HEK293 (cell line): ENCODE measurements at regions not wholly inside any gene's neighbourhood (a gene's known extent, or its start where the extent isn't known, plus 50 kb on each side); places are given as distances from the start of the nearest gene placed in this dataset.

Experiments
- GFI1B ChIP-seq: fragments of 450-650 bp; formaldehyde crosslinking; IDR thresholded peaks from 2 replicates; pipeline ENCODE4 v1.5.1; 2016; ENCODE audit warnings: missing biosample characterization, missing genetic modification characterization
- GLI2 ChIP-seq: fragments of 450-650 bp; formaldehyde crosslinking; IDR thresholded peaks from 2 replicates; pipeline ENCODE4; 2017; ENCODE audit warnings: missing biosample characterization, missing genetic modification characterization, low read depth, borderline replicate concordance
- GLIS1 ChIP-seq: fragments of 450-650 bp; formaldehyde crosslinking; IDR thresholded peaks from 2 replicates; pipeline ENCODE4 v1.5.1; 2016; ENCODE audit warnings: missing biosample characterization, missing genetic modification characterization
- IKZF3 ChIP-seq: fragments of 450-650 bp; IDR thresholded peaks from 2 replicates; pipeline ENCODE4 v1.5.0; 2018; ENCODE audit warnings: missing biosample characterization, mild to moderate bottlenecking, missing genetic modification characterization, moderate library complexity
- KLF10 ChIP-seq: fragments of 450-650 bp; IDR thresholded peaks from 2 replicates; pipeline ENCODE4 v1.5.1; 2018; ENCODE audit warnings: missing biosample characterization, mild to moderate bottlenecking, missing genetic modification characterization
- KLF9 ChIP-seq: fragments of 450-650 bp; formaldehyde crosslinking; IDR thresholded peaks from 2 replicates; pipeline ENCODE4 v1.5.1; 2016; ENCODE audit warnings: missing biosample characterization, missing genetic modification characterization, low read depth
- MEIS1 ChIP-seq: sonication (generic); formaldehyde crosslinking; IDR thresholded peaks from 2 replicates; pipeline ENCODE4 v1.8.1; 2022; ENCODE audit warnings: missing genetic modification reagents, mild to moderate bottlenecking, borderline replicate concordance
- OVOL3 ChIP-seq: fragments of 450-650 bp; formaldehyde crosslinking; IDR thresholded peaks from 2 replicates; pipeline ENCODE4 v1.5.1; 2016; ENCODE audit warnings: missing biosample characterization, missing genetic modification characterization
- SP7 ChIP-seq: fragments of 450-650 bp; formaldehyde crosslinking; IDR thresholded peaks from 2 replicates; pipeline ENCODE4 v1.5.1; 2016; ENCODE audit warnings: missing biosample characterization, missing genetic modification characterization
- TRIM28 ChIP-seq: IDR thresholded peaks from 2 replicates; pipeline ENCODE4 v1.6.1; 2011; ENCODE audit warnings: low read length, control low read depth, borderline replicate concordance
- ZBTB7A ChIP-seq: fragments of 450-650 bp; formaldehyde crosslinking; IDR thresholded peaks from 2 replicates; pipeline ENCODE4 v1.5.1; 2016; ENCODE audit warnings: low read depth, missing biosample characterization, missing genetic modification characterization
- ZIC2 ChIP-seq: fragments of 450-650 bp; formaldehyde crosslinking; IDR thresholded peaks from 2 replicates; pipeline ENCODE4 v1.5.1; 2016; ENCODE audit warnings: missing biosample characterization, missing genetic modification characterization
- ZNF140 ChIP-seq: fragments of 450-650 bp; formaldehyde crosslinking; IDR thresholded peaks from 2 replicates; pipeline ENCODE4 v1.5.1; 2016; ENCODE audit warnings: missing biosample characterization, missing genetic modification characterization
- ZNF2 ChIP-seq: fragments of 450-650 bp; formaldehyde crosslinking; IDR thresholded peaks from 2 replicates; pipeline ENCODE4 v1.5.1; 2016; ENCODE audit warnings: missing biosample characterization, missing genetic modification characterization
- ZNF239 ChIP-seq: fragments of 450-650 bp; formaldehyde crosslinking; IDR thresholded peaks from 2 replicates; pipeline ENCODE4 v1.5.1; 2016; ENCODE audit warnings: missing biosample characterization, missing genetic modification characterization
- ZNF394 ChIP-seq: fragments of 450-650 bp; formaldehyde crosslinking; IDR thresholded peaks from 2 replicates; pipeline ENCODE4 v1.5.1; 2016; ENCODE audit warnings: missing biosample characterization, missing genetic modification characterization, mild to moderate bottlenecking, moderate library complexity, borderline replicate concordance
- ZNF449 ChIP-seq: fragments of 450-650 bp; formaldehyde crosslinking; IDR thresholded peaks from 2 replicates; pipeline ENCODE4 v1.5.1; 2017; ENCODE audit warnings: missing biosample characterization, mild to moderate bottlenecking, missing genetic modification characterization, moderate library complexity
- ZNF501 ChIP-seq: fragments of 450-650 bp; formaldehyde crosslinking; IDR thresholded peaks from 2 replicates; pipeline ENCODE4 v1.5.1; 2016; ENCODE audit warnings: missing biosample characterization, missing genetic modification characterization
- ZNF629 ChIP-seq: fragments of 450-650 bp; formaldehyde crosslinking; IDR thresholded peaks from 2 replicates; pipeline ENCODE4 v1.5.1; 2017; ENCODE audit warnings: missing biosample characterization, missing genetic modification characterization
- ZNF792 ChIP-seq: fragments of 450-650 bp; formaldehyde crosslinking; IDR thresholded peaks from 2 replicates; pipeline ENCODE4 v1.5.1; 2016; ENCODE audit warnings: missing biosample characterization, missing genetic modification characterization
- ZXDB ChIP-seq: fragments of 450-650 bp; formaldehyde crosslinking; IDR thresholded peaks from 2 replicates; pipeline ENCODE4 v1.5.1; 2016; ENCODE audit warnings: missing biosample characterization, missing genetic modification characterization
- TF ChIP-seq, protein P1 (sequence below): fragments of 450-650 bp; formaldehyde crosslinking; IDR thresholded peaks from 2 replicates; pipeline ENCODE4 v1.5.1; 2016; ENCODE audit warnings: missing biosample characterization, missing genetic modification characterization
- TF ChIP-seq, protein P2 (sequence below): fragments of 450-650 bp; formaldehyde crosslinking; IDR thresholded peaks from 2 replicates; pipeline ENCODE4 v1.5.1; 2017; ENCODE audit warnings: missing biosample characterization, missing genetic modification characterization
- TF ChIP-seq, protein P3 (sequence below): fragments of 450-650 bp; formaldehyde crosslinking; IDR thresholded peaks from 2 replicates; pipeline ENCODE4 v1.5.1; 2016; ENCODE audit warnings: missing biosample characterization, missing genetic modification characterization
- TF ChIP-seq, protein P4 (sequence below): fragments of 450-650 bp; formaldehyde crosslinking; IDR thresholded peaks from 2 replicates; pipeline ENCODE4 v1.5.1; 2016; ENCODE audit warnings: missing biosample characterization, missing genetic modification characterization
- TF ChIP-seq, protein P5 (sequence below): fragments of 450-650 bp; formaldehyde crosslinking; IDR thresholded peaks from 2 replicates; pipeline ENCODE4 v1.5.1; 2017; ENCODE audit warnings: missing biosample characterization, missing genetic modification characterization
- TF ChIP-seq, protein P6 (sequence below): fragments of 450-650 bp; IDR thresholded peaks from 2 replicates; pipeline ENCODE4 v1.5.1; 2018; ENCODE audit warnings: missing biosample characterization, mild to moderate bottlenecking, missing genetic modification characterization
- TF ChIP-seq, protein P7 (sequence below): fragments of 450-650 bp; formaldehyde crosslinking; IDR thresholded peaks from 2 replicates; pipeline ENCODE4 v1.5.1; 2016; ENCODE audit warnings: missing biosample characterization, missing genetic modification characterization

- TF ChIP-seq, protein P1, sequence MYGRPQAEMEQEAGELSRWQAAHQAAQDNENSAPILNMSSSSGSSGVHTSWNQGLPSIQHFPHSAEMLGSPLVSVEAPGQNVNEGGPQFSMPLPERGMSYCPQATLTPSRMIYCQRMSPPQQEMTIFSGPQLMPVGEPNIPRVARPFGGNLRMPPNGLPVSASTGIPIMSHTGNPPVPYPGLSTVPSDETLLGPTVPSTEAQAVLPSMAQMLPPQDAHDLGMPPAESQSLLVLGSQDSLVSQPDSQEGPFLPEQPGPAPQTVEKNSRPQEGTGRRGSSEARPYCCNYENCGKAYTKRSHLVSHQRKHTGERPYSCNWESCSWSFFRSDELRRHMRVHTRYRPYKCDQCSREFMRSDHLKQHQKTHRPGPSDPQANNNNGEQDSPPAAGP (tag by site-specific recombination) = no peak
- TF ChIP-seq, protein P2, sequence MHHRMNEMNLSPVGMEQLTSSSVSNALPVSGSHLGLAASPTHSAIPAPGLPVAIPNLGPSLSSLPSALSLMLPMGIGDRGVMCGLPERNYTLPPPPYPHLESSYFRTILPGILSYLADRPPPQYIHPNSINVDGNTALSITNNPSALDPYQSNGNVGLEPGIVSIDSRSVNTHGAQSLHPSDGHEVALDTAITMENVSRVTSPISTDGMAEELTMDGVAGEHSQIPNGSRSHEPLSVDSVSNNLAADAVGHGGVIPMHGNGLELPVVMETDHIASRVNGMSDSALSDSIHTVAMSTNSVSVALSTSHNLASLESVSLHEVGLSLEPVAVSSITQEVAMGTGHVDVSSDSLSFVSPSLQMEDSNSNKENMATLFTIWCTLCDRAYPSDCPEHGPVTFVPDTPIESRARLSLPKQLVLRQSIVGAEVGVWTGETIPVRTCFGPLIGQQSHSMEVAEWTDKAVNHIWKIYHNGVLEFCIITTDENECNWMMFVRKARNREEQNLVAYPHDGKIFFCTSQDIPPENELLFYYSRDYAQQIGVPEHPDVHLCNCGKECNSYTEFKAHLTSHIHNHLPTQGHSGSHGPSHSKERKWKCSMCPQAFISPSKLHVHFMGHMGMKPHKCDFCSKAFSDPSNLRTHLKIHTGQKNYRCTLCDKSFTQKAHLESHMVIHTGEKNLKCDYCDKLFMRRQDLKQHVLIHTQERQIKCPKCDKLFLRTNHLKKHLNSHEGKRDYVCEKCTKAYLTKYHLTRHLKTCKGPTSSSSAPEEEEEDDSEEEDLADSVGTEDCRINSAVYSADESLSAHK (tag by site-specific recombination) = peak; percentile 82
- TF ChIP-seq, protein P3, sequence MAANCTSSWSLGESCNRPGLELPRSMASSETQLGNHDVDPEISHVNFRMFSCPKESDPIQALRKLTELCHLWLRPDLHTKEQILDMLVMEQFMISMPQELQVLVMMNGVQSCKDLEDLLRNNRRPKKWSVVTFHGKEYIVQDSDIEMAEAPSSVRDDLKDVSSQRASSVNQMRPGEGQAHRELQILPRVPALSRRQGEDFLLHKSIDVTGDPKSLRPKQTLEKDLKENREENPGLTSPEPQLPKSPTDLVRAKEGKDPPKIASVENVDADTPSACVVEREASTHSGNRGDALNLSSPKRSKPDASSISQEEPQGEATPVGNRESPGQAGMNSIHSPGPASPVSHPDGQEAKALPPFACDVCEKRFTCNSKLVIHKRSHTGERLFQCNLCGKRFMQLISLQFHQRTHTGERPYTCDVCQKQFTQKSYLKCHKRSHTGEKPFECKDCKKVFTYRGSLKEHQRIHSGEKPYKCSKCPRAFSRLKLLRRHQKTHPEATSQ (tag by site-specific recombination) = no peak
- TF ChIP-seq, protein P4, sequence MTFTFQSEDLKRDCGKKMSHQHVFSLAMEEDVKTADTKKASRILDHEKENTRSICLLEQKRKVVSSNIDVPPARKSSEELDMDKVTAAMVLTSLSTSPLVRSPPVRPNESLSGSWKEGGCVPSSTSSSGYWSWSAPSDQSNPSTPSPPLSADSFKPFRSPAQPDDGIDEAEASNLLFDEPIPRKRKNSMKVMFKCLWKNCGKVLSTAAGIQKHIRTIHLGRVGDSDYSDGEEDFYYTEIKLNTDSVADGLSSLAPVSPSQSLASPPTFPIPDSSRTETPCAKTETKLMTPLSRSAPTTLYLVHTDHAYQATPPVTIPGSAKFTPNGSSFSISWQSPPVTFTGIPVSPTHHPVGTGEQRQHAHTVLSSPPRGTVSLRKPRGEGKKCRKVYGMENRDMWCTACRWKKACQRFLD = no peak
- TF ChIP-seq MEIS1 (CRISPR knock-in tag) = no peak
- 0 out of 2 replicates have a peak, but pooled peaks have one; percentile 31 for TF ChIP-seq ZNF449 (tag by site-specific recombination)
- no peak for TF ChIP-seq ZBTB7A (tag by site-specific recombination)
- TF ChIP-seq OVOL3 (tag by site-specific recombination) = peak; percentile 66; the same call in 1 of the 2 replicates
- TF ChIP-seq IKZF3 (tag by site-specific recombination) = peak; percentile 91
- no peak for TF ChIP-seq ZNF140 (tag by site-specific recombination)
- TF ChIP-seq ZXDB (tag by site-specific recombination) = peak; percentile 88
- TF ChIP-seq ZNF239 (tag by site-specific recombination) = no peak
- peak; percentile 58; the same call in 1 of the 2 replicates for TF ChIP-seq KLF10 (tag by site-specific recombination)
- TF ChIP-seq ZNF792 (tag by site-specific recombination) = no peak
- TF ChIP-seq, protein P5, sequence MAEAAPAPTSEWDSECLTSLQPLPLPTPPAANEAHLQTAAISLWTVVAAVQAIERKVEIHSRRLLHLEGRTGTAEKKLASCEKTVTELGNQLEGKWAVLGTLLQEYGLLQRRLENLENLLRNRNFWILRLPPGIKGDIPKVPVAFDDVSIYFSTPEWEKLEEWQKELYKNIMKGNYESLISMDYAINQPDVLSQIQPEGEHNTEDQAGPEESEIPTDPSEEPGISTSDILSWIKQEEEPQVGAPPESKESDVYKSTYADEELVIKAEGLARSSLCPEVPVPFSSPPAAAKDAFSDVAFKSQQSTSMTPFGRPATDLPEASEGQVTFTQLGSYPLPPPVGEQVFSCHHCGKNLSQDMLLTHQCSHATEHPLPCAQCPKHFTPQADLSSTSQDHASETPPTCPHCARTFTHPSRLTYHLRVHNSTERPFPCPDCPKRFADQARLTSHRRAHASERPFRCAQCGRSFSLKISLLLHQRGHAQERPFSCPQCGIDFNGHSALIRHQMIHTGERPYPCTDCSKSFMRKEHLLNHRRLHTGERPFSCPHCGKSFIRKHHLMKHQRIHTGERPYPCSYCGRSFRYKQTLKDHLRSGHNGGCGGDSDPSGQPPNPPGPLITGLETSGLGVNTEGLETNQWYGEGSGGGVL (tag by site-specific recombination) = 0 out of 2 replicates have a peak, but pooled peaks have one; percentile 18
- TF ChIP-seq ZNF2 (tag by site-specific recombination) = 0 out of 2 replicates have a peak, but pooled peaks have one; percentile 34
- TF ChIP-seq KLF9 = peak; percentile 15; the same call in 1 of the 2 replicates
- TF ChIP-seq ZNF629 (tag by site-specific recombination) = peak; percentile 74
- peak; percentile 97 for TF ChIP-seq SP7 (tag by site-specific recombination)
- TF ChIP-seq GFI1B = 0 out of 2 replicates have a peak, but pooled peaks have one; percentile 48
- peak; percentile 64 for TF ChIP-seq GLIS1
- peak; percentile 91 for TF ChIP-seq TRIM28
- 0 out of 2 replicates have a peak, but pooled peaks have one; percentile 21 for TF ChIP-seq GLI2 (tag by site-specific recombination)
- peak; percentile 45; the same call in 1 of the 2 replicates for TF ChIP-seq ZNF394 (tag by site-specific recombination)
- TF ChIP-seq ZNF501 = 0 out of 2 replicates have a peak, but pooled peaks have one; percentile 46
- TF ChIP-seq ZIC2 (tag by site-specific recombination) = peak; percentile 59
- TF ChIP-seq, protein P6, sequence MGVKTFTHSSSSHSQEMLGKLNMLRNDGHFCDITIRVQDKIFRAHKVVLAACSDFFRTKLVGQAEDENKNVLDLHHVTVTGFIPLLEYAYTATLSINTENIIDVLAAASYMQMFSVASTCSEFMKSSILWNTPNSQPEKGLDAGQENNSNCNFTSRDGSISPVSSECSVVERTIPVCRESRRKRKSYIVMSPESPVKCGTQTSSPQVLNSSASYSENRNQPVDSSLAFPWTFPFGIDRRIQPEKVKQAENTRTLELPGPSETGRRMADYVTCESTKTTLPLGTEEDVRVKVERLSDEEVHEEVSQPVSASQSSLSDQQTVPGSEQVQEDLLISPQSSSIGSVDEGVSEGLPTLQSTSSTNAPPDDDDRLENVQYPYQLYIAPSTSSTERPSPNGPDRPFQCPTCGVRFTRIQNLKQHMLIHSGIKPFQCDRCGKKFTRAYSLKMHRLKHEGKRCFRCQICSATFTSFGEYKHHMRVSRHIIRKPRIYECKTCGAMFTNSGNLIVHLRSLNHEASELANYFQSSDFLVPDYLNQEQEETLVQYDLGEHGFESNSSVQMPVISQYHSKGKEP = peak; percentile 77
- TF ChIP-seq, protein P7, sequence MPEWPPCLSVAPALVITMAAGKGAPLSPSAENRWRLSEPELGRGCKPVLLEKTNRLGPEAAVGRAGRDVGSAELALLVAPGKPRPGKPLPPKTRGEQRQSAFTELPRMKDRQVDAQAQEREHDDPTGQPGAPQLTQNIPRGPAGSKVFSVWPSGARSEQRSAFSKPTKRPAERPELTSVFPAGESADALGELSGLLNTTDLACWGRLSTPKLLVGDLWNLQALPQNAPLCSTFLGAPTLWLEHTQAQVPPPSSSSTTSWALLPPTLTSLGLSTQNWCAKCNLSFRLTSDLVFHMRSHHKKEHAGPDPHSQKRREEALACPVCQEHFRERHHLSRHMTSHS (tag by site-specific recombination) = peak; percentile 50; the same call in 1 of the 2 replicates
Observed at GRCh38 chr3:73143821-73144237, 82.4 kb downstream of the EBLN2 start (continued).
